Type B pancreatic cell (in vitro differentiated cells): ENCODE measurements at regions not wholly inside any gene's neighbourhood (a gene's known extent, or its start where the extent isn't known, plus 50 kb on each side); places are given as distances from the start of the nearest gene placed in this dataset.

ENCODE experiments used
- DNase-seq: peaks from one replicate; pipeline ENCODE4 v3.0.0; 2021; ENCODE audit warnings: mixed read lengths; ENCODE audit not compliant: unreplicated experiment; ENCODE audit errors: extremely low spot score
- H3K27ac Mint-ChIP-seq: 2 replicates; pipeline ENCODE4 v1.8.0; 2021; ENCODE audit warnings: mild to moderate bottlenecking, mixed read lengths
- H3K27me3 Mint-ChIP-seq: 2 replicates; pipeline ENCODE4 v1.8.0; 2021; ENCODE audit warnings: mixed read lengths
- H3K36me3 Mint-ChIP-seq: 2 replicates; pipeline ENCODE4 v1.8.0; 2021; ENCODE audit warnings: mixed read lengths
- H3K4me1 Mint-ChIP-seq: one replicate; pipeline ENCODE4 v1.8.0; 2021; ENCODE audit warnings: mixed read lengths; ENCODE audit not compliant: unreplicated experiment
- H3K4me3 Mint-ChIP-seq: 2 replicates; pipeline ENCODE4 v1.8.0; 2021; ENCODE audit warnings: mild to moderate bottlenecking, mixed read lengths
- H3K9me3 Mint-ChIP-seq: 2 replicates; pipeline ENCODE4 v1.8.0; 2021; ENCODE audit warnings: mixed read lengths
- TF ChIP-seq, protein P1 (sequence below): fragments of 200-600 bp; sonication (generic); conservative IDR thresholded peaks from 2 replicates; pipeline ENCODE4 v1.5.0; 2021; ENCODE audit warnings: antibody characterized with exemption, mild to moderate bottlenecking

GRCh38 chr16:85431431-85432124, 181.5 kb upstream of the GSE1 start:
- no peak overlapping the region for H3K27ac Mint-ChIP-seq

DNA sequence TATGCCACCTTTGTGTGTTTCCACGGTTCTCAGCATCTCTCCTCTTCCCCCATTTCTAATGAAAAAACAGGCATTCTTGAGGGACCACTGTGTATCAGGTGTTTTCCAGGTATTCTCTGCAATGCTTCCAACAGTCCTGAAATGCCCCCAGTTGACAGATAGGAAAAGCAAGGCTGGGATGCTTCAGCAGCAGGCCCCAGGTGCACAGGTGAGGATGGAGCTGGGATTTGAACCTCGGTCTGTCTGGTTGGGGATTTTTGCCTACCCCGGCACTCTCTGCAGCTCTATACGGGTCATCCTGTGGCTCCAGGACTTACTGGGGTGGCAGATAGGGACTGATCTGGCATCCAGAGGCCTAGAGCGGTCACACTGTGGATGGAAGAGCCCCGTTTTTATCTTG, 180.5 kb upstream of the GSE1 start:
- TF ChIP-seq, protein P1, sequence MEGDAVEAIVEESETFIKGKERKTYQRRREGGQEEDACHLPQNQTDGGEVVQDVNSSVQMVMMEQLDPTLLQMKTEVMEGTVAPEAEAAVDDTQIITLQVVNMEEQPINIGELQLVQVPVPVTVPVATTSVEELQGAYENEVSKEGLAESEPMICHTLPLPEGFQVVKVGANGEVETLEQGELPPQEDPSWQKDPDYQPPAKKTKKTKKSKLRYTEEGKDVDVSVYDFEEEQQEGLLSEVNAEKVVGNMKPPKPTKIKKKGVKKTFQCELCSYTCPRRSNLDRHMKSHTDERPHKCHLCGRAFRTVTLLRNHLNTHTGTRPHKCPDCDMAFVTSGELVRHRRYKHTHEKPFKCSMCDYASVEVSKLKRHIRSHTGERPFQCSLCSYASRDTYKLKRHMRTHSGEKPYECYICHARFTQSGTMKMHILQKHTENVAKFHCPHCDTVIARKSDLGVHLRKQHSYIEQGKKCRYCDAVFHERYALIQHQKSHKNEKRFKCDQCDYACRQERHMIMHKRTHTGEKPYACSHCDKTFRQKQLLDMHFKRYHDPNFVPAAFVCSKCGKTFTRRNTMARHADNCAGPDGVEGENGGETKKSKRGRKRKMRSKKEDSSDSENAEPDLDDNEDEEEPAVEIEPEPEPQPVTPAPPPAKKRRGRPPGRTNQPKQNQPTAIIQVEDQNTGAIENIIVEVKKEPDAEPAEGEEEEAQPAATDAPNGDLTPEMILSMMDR: no peak
- H3K27ac Mint-ChIP-seq: no peak overlapping the region
- H3K4me3 Mint-ChIP-seq: no peak overlapping the region
- H3K9me3 Mint-ChIP-seq: no peaks in the 10 kb centered on the region
- H3K27me3 Mint-ChIP-seq: no peaks in the 10 kb centered on the region
- no peak for DNase-seq
- peaks cover 21% of the 10 kb centered on the region for H3K4me1 Mint-ChIP-seq
- no peaks in the 10 kb centered on the region for H3K36me3 Mint-ChIP-seq

More at GRCh38 chr16:85431431-85432124, 181.5 kb upstream of the GSE1 start:
- no peak for DNase-seq
- H3K36me3 Mint-ChIP-seq: no peaks in the 10 kb centered on the region
- TF ChIP-seq, protein P1: no peak
- H3K27me3 Mint-ChIP-seq: no peaks in the 10 kb centered on the region
- H3K4me1 Mint-ChIP-seq: peaks cover 15% of the 10 kb centered on the region
- no peak overlapping the region for H3K4me3 Mint-ChIP-seq
- H3K9me3 Mint-ChIP-seq: no peaks in the 10 kb centered on the region

DNA sequence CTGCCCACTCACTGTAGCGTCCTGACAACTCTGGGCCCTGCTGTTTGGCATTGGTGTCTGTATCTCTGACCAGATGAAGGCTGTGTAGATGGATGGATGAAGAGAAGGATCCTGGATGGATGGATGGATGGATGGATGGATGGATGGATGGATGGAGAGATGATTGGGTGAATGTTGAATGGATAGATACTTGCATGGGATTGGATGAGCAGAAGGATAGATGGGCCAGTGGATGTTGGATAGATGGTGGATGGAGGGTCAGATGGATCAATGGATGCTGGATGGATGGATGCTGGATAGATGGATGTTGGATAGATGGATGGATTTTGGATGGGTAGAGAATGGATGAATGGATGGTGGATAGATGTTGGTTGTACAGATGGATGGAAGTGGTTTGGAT, 179.6 kb upstream of the GSE1 start:
- no peak overlapping the region for H3K27ac Mint-ChIP-seq
- H3K4me1 Mint-ChIP-seq: peaks cover 30% of the 10 kb centered on the region
- TF ChIP-seq, protein P1: no peak

DNA sequence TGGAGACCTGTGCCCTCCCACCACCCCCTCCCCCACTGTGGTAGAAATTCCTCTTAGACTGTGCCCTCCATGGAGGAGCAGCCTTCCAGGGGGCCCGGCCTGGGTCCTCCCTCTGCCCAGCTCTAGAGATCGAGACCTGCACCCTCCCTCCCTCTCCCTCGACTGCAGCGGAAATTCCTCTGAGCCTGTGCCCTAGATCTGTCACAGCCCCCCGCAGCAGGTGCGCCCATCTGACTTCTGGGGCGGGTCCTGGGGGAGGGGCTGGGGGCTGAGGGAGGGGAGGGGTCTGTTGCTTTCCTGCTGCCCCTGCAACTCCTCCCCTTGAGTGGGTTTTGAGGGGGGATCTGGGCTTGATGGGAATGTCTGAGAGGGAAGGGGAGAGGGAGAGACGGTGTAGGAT, 177.8 kb upstream of the GSE1 start:
- H3K4me1 Mint-ChIP-seq: peaks cover 38% of the 10 kb centered on the region
- no peaks in the 10 kb centered on the region for H3K9me3 Mint-ChIP-seq
- DNase-seq: no peak
- H3K36me3 Mint-ChIP-seq: no peaks in the 10 kb centered on the region
- no peak overlapping the region for H3K27ac Mint-ChIP-seq
- no peaks in the 10 kb centered on the region for H3K27me3 Mint-ChIP-seq
- TF ChIP-seq, protein P1: no peak
- H3K4me3 Mint-ChIP-seq: no peak overlapping the region

More for the DNA sequence above, 179.6 kb upstream of the GSE1 start:
- no peaks in the 10 kb centered on the region for H3K36me3 Mint-ChIP-seq
- no peak for DNase-seq
- no peaks in the 10 kb centered on the region for H3K27me3 Mint-ChIP-seq
- H3K9me3 Mint-ChIP-seq: no peaks in the 10 kb centered on the region
- H3K4me3 Mint-ChIP-seq: no peak overlapping the region

DNA sequence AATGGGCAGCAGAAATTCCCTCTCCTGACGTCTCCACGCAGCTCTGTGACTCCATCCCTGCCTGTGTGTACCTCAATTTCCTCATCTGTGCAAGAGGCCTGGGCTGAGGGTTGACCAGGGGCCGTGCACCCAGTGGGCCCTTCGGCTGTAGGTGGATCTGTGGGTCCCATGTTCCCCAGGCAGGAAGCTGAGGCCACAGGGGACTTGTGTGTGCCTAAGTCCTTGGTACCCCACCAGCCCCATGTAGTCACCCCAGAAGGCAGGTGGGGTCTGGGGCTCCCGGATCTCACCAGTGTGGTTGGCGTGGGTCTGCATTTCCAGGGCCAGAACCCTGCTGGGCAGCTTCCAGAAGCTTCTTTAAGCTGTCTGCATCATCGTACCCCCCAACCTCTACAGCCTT, 177.4 kb upstream of the GSE1 start:
- no peaks in the 10 kb centered on the region for H3K9me3 Mint-ChIP-seq
- no peak overlapping the region for H3K4me3 Mint-ChIP-seq
- peaks cover 38% of the 10 kb centered on the region for H3K4me1 Mint-ChIP-seq
- no peak for DNase-seq
- no peaks in the 10 kb centered on the region for H3K27me3 Mint-ChIP-seq
- peak overlapping the region; percentile 82 for H3K27ac Mint-ChIP-seq
- TF ChIP-seq, protein P1: no peak
- H3K36me3 Mint-ChIP-seq: no peaks in the 10 kb centered on the region

GRCh38 chr16:85436207-85436606, 176.9 kb upstream of the GSE1 start:
- Mint-ChIP-seq H3K36me3 (no peaks in the 10 kb centered on the region), H3K4me3 (peak overlapping the region; percentile 39), H3K9me3 (no peaks in the 10 kb centered on the region), H3K4me1 (peaks cover 38% of the 10 kb centered on the region), H3K27me3 (no peaks in the 10 kb centered on the region), H3K27ac (peak overlapping the region; percentile 82)
- TF ChIP-seq, protein P1: no peak
- no peak for DNase-seq
